Endodermal cell (in vitro differentiated cells): ENCODE measurements at regions not wholly inside any gene's neighbourhood (a gene's known extent, or its start where the extent isn't known, plus 50 kb on each side); places are given as distances from the start of the nearest gene placed in this dataset.

Experiments
- DNase-seq: peaks from one replicate; pipeline ENCODE4 v3.0.0-alpha.2; 2017
- H3K27ac ChIP-seq: 2 replicates; pipeline ENCODE4 v1.5.1; 2013; ENCODE audit warnings: mild to moderate bottlenecking, low read depth, low read length, moderate library complexity
- H3K27me3 ChIP-seq: 2 replicates; pipeline ENCODE4 v1.6.1; 2013; ENCODE audit warnings: mild to moderate bottlenecking, low read length, moderate library complexity; ENCODE audit not compliant: insufficient read depth, control insufficient read depth, poor library complexity, severe bottlenecking
- H3K36me3 ChIP-seq: 2 replicates; pipeline ENCODE4 v1.7.0; 2013; ENCODE audit warnings: mild to moderate bottlenecking, low read length, moderate library complexity; ENCODE audit not compliant: control insufficient read depth, insufficient read depth
- H3K4me1 ChIP-seq: one replicate; pipeline ENCODE4 v1.7.0; 2013; ENCODE audit warnings: low read length; ENCODE audit not compliant: control insufficient read depth, insufficient read depth
- H3K4me3 ChIP-seq: 2 replicates; pipeline ENCODE4 v1.5.1; 2013; ENCODE audit warnings: mild to moderate bottlenecking, low read length, moderate library complexity
- H3K9ac ChIP-seq: 2 replicates; pipeline ENCODE4 v1.6.1; 2013; ENCODE audit warnings: mild to moderate bottlenecking, low read length, moderate library complexity; ENCODE audit not compliant: poor library complexity, severe bottlenecking; ENCODE audit errors: extremely low read depth
- H3K9me3 ChIP-seq: 2 replicates; pipeline ENCODE4 v1.6.1; 2013; ENCODE audit warnings: mild to moderate bottlenecking, low read length, moderate library complexity; ENCODE audit not compliant: control insufficient read depth
- H3K27ac Mint-ChIP-seq: 2 replicates; pipeline ENCODE4 v1.8.0; 2020; ENCODE audit warnings: mixed read lengths
- H3K27me3 Mint-ChIP-seq: 2 replicates; pipeline ENCODE4 v1.8.0; 2021; ENCODE audit warnings: mild to moderate bottlenecking, mixed read lengths; ENCODE audit not compliant: insufficient read depth
- H3K36me3 Mint-ChIP-seq: 2 replicates; pipeline ENCODE4 v1.8.0; 2020; ENCODE audit warnings: low read depth, mixed read lengths
- H3K4me1 Mint-ChIP-seq: 2 replicates; pipeline ENCODE4 v1.8.0; 2020; ENCODE audit warnings: mixed read lengths
- H3K4me3 Mint-ChIP-seq: 2 replicates; pipeline ENCODE4 v1.8.0; 2020; ENCODE audit warnings: mild to moderate bottlenecking, moderate library complexity, mixed read lengths
- H3K9me3 Mint-ChIP-seq: 2 replicates; pipeline ENCODE4 v1.8.0; 2020; ENCODE audit warnings: mild to moderate bottlenecking, mixed read lengths
- CTCF ChIP-seq: fragments of 200-600 bp; sonication (generic); conservative IDR thresholded peaks from 2 replicates; pipeline ENCODE4 v1.5.0; 2021; ENCODE audit warnings: antibody characterized with exemption, mild to moderate bottlenecking
- WGBS, 2 experiments: methylation state at CpG; one replicate each; pipeline versions ENCODE4 v1.1.5 to v1.1.7; 2013; ENCODE audit warnings: missing lambda C conversion rate in 2 of 2, mixed read lengths in 1 of 2; ENCODE audit not compliant: insufficient coverage in 1 of 2, insufficient read length in 1 of 2; 5-methylcytosine and 5-hydroxymethylcytosine counted together

- peaks cover 34% of the 10 kb centered on the region for H3K27me3 Mint-ChIP-seq
- Histone ChIP-seq H3K9ac (no peak overlapping the region), H3K36me3 (no peaks in the 10 kb centered on the region), H3K4me3 (no peak overlapping the region), H3K27ac (peak overlapping the region; percentile 100), H3K9me3 (no peaks in the 10 kb centered on the region), H3K4me1 (peaks cover 14% of the 10 kb centered on the region), H3K27me3 (no peaks in the 10 kb centered on the region)
- H3K9me3 Mint-ChIP-seq = no peaks in the 10 kb centered on the region
- peak overlapping the region; percentile 48 for H3K27ac Mint-ChIP-seq
- peaks cover 41% of the 10 kb centered on the region for H3K4me1 Mint-ChIP-seq
- 87 to 94% methylated on average over 4 to 7 of the region's 7 CpGs for WGBS, 2 experiments
- peak; percentile 22 for DNase-seq
- no peaks in the 10 kb centered on the region for H3K36me3 Mint-ChIP-seq
- no peak overlapping the region for H3K4me3 Mint-ChIP-seq
- TF ChIP-seq CTCF = no peak
Measured at GRCh38 chr2:128637481-128638155, 318.9 kb upstream of the HS6ST1 start.

GRCh38 chr2:128638341-128639119, 319.9 kb upstream of the HS6ST1 start:
- peaks cover 50% of the 10 kb centered on the region for H3K4me1 Mint-ChIP-seq
- WGBS, 2 experiments = 54 to 59% methylated on average over 10 to 12 of the region's 12 CpGs
- H3K9ac ChIP-seq = no peak overlapping the region
- peaks cover 34% of the 10 kb centered on the region for H3K27me3 Mint-ChIP-seq
- H3K9me3 ChIP-seq = no peaks in the 10 kb centered on the region
- H3K9me3 Mint-ChIP-seq = no peaks in the 10 kb centered on the region
- no peak for TF ChIP-seq CTCF
- no peaks in the 10 kb centered on the region for H3K36me3 ChIP-seq
- H3K4me3 Mint-ChIP-seq = peak overlapping the region; percentile 23
- DNase-seq = peak; percentile 96
- H3K4me1 ChIP-seq = peaks cover 17% of the 10 kb centered on the region
- no peaks in the 10 kb centered on the region for H3K36me3 Mint-ChIP-seq
- H3K27me3 ChIP-seq = no peaks in the 10 kb centered on the region
- peak overlapping the region; percentile 92 for H3K27ac Mint-ChIP-seq
- peak overlapping the region; percentile 100 for H3K27ac ChIP-seq
- H3K4me3 ChIP-seq = no peak overlapping the region

- Mint-ChIP-seq H3K27me3 (peaks cover 34% of the 10 kb centered on the region), H3K36me3 (no peaks in the 10 kb centered on the region), H3K4me1 (peaks cover 54% of the 10 kb centered on the region), H3K9me3 (no peaks in the 10 kb centered on the region), H3K4me3 (peak overlapping the region; percentile 23), H3K27ac (peak overlapping the region; percentile 92)
- DNase-seq = no peak
- no peaks in the 10 kb centered on the region for H3K9me3 ChIP-seq
- H3K27ac ChIP-seq = peak overlapping the region; percentile 100
- no peaks in the 10 kb centered on the region for H3K27me3 ChIP-seq
- H3K4me3 ChIP-seq = no peak overlapping the region
- H3K4me1 ChIP-seq = peaks cover 17% of the 10 kb centered on the region
- 26 to 43% methylated on average over 5 to 6 of the region's 6 CpGs for WGBS, 2 experiments
- H3K36me3 ChIP-seq = no peaks in the 10 kb centered on the region
- peak overlapping the region; percentile 14 for H3K9ac ChIP-seq
- no peak for TF ChIP-seq CTCF
Measured at GRCh38 chr2:128639120-128639477, 320.4 kb upstream of the HS6ST1 start.
